WTC11 (cell line): ENCODE measurements at regions not wholly inside any gene's neighbourhood (a gene's known extent, or its start where the extent isn't known, plus 50 kb on each side); places are given as distances from the start of the nearest gene placed in this dataset.

Experiments used
- ATAC-seq: fragments of 200-7000 bp; cut with Tn5 transposase; 2 replicates; pipeline ENCODE4 v1.10.0; 2021; ENCODE audit warnings: mild to moderate bottlenecking, moderate library complexity
- CTCF ChIA-PET: fragments of 300-600 bp; sonication (Branson Sonifier 250); formaldehyde crosslinking; loops from one replicate; lab custom pipeline; 2021; ENCODE audit warnings: antibody characterized with exemption; lab: Charles Lee
- POLR2A ChIA-PET: fragments of 350-600 bp; sonication (Branson Sonifier 250); formaldehyde crosslinking; loops from one replicate; lab custom pipeline; 2021; ENCODE audit warnings: antibody characterized with exemption; lab: Charles Lee
- DNase-seq: peaks from one replicate; pipeline ENCODE4 v3.0.0; 2021; ENCODE audit warnings: low spot score
- H3K27ac Mint-ChIP-seq: 2 replicates; pipeline ENCODE4 v1.8.0; 2021; ENCODE audit warnings: mixed read lengths
- H3K27me3 Mint-ChIP-seq: 2 replicates; pipeline ENCODE4 v1.8.0; 2021; ENCODE audit warnings: low read depth, mild to moderate bottlenecking, moderate library complexity, mixed read lengths
- H3K36me3 Mint-ChIP-seq: 2 replicates; pipeline ENCODE4 v1.8.0; 2021; ENCODE audit warnings: mixed read lengths
- H3K4me1 Mint-ChIP-seq: 2 replicates; pipeline ENCODE4 v1.8.0; 2022; ENCODE audit warnings: mixed read lengths
- H3K4me3 Mint-ChIP-seq: 2 replicates; pipeline ENCODE4 v1.8.0; 2021; ENCODE audit warnings: mild to moderate bottlenecking, moderate library complexity, mixed read lengths
- H3K9me3 Mint-ChIP-seq: 2 replicates; pipeline ENCODE4 v1.8.0; 2021; ENCODE audit warnings: mixed read lengths
- E2F4 ChIP-seq: sonication (generic); formaldehyde crosslinking; IDR thresholded peaks from 2 replicates; pipeline ENCODE4 v1.8.1; 2022; ENCODE audit warnings: low read depth, mild to moderate bottlenecking, moderate library complexity, missing genetic modification reagents, borderline replicate concordance
- FOXP1 ChIP-seq: sonication (generic); formaldehyde crosslinking; IDR thresholded peaks from 2 replicates; pipeline ENCODE4 v1.8.0; 2022; ENCODE audit warnings: missing genetic modification reagents, mild to moderate bottlenecking, moderate library complexity, borderline replicate concordance
- TP53 ChIP-seq: sonication (generic); formaldehyde crosslinking; IDR thresholded peaks from 2 replicates; pipeline ENCODE4 v1.8.1; 2023; ENCODE audit warnings: mild to moderate bottlenecking, missing genetic modification reagents
- ZNF138 ChIP-seq: sonication (generic); formaldehyde crosslinking; conservative IDR thresholded peaks from 2 replicates; pipeline ENCODE4 v1.8.1; 2022; ENCODE audit warnings: mild to moderate bottlenecking, moderate library complexity, missing genetic modification reagents

DNA sequence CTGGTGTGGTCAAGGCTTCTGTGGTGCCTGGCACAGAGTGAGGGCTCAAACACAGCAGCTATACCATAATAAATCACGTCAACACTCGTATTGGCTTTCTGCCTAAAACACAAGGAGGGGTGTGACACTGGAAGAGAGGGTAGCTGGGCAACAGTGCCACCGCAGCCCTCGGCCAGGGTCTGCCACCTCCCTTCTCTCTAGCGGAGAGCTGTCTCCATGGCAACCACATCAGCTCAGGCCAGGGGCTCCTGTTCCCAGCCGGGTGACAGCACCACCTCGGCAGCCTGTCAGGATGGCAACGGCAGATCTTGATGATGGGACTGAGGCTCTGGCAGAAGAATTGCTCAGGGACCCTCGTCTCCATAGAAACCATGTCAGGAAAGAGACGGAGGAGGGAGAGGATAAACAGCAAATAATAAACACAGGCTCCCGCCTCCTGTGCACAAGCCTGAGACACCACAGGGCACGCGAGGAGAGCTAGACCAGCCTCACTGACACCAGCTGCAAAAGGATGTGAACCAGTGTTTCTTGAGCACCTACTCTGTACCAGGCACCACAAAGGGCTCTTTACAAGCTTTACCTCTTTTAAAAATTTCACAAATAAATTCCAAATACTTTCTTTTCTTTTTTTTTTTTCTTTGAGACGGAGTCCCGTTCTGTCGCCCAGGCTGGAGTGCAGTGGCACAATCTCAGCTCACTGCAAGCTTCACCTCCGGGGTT, 50.4 kb upstream of the TLDC2 start:
- Mint-ChIP-seq H3K27ac (no peak overlapping the region), H3K36me3 (peaks cover 25% of the 10 kb centered on the region), H3K9me3 (no peaks in the 10 kb centered on the region), H3K4me1 (peaks cover 6% of the 10 kb centered on the region), H3K27me3 (no peaks in the 10 kb centered on the region), H3K4me3 (no peak overlapping the region)
- POLR2A ChIA-PET: interaction anchor here (0.7 kb wide), 1 partner anchor 1732 kb away, joined by 3 read pairs; no protein-coding TSS in a partner anchor
- DNase-seq: no peak
- CTCF ChIA-PET: interaction anchor here (1.3 to 2.3 kb wide), 4 partner anchors 10 to 17 kb away, joined by 4 to 14 read pairs (median 6); no protein-coding TSS in a partner anchor
- no peak for ATAC-seq
- TF ChIP-seq TP53 (CRISPR knock-in tag): no peak
- TF ChIP-seq E2F4 (CRISPR knock-in tag): no peak
- no peak for TF ChIP-seq ZNF138 (CRISPR knock-in tag)
- TF ChIP-seq FOXP1 (CRISPR knock-in tag): no peak
